CD14-positive monocyte (primary cell): ENCODE measurements at regions not wholly inside any gene's neighbourhood (a gene's known extent, or its start where the extent isn't known, plus 50 kb on each side); places are given as distances from the start of the nearest gene placed in this dataset.

Source experiments
- DNase-seq, 3 donors: peaks; one replicate each; pipeline ENCODE4 v3.0.0-alpha.2; 2011 to 2022
- H2AFZ ChIP-seq: 2 replicates; pipeline ENCODE4 v1.6.0; 2012; ENCODE audit warnings: mild to moderate bottlenecking, low read depth, low read length, inconsistent platforms; ENCODE audit not compliant: insufficient read depth, poor library complexity, severe bottlenecking
- H3K27ac ChIP-seq, 2 donors: 1 replicate in 1 of 2; 2 replicates in 1 of 2; pipeline ENCODE4 v1.5.1; 2012 to 2013; ENCODE audit warnings: low read length in 2 of 2, control low read depth in 1 of 2, inconsistent platforms in 1 of 2, low read depth in 1 of 2, mild to moderate bottlenecking in 1 of 2
- H3K27me3 ChIP-seq, 2 donors: one replicate each; pipeline versions ENCODE4 v1.6.0 to v1.6.1; 2011 to 2013; ENCODE audit warnings: low read length in 2 of 2; ENCODE audit not compliant: control insufficient read depth in 2 of 2, insufficient read depth in 2 of 2
- H3K36me3 ChIP-seq, 2 donors: replicated peaks in 1 of 2; 1 replicate in 1 of 2; 2 replicates in 1 of 2; pipeline versions ENCODE4 v1.5.1 to v1.6.1; 2012 to 2013; ENCODE audit warnings: low read length in 2 of 2, control low read depth in 1 of 2, inconsistent platforms in 1 of 2, mild to moderate bottlenecking in 1 of 2; ENCODE audit not compliant: insufficient read depth in 2 of 2, control insufficient read depth in 1 of 2
- H3K4me1 ChIP-seq, 2 donors: 1 replicate in 1 of 2; 2 replicates in 1 of 2; pipeline versions ENCODE4 v1.5.1 to v1.6.1; 2012 to 2013; ENCODE audit warnings: low read length in 2 of 2, control low read depth in 1 of 2, inconsistent platforms in 1 of 2, mild to moderate bottlenecking in 1 of 2, moderate library complexity in 1 of 2; ENCODE audit not compliant: insufficient read depth in 2 of 2, control insufficient read depth in 1 of 2
- H3K4me2 ChIP-seq: replicated peaks from 2 replicates; pipeline ENCODE3; 2012; ENCODE audit warnings: low read length, moderate library complexity, mild to moderate bottlenecking; ENCODE audit not compliant: poor library complexity, severe bottlenecking; ENCODE audit errors: extremely low read depth
- H3K4me3 ChIP-seq, 3 experiments: fragments of 200-600 bp in 1 of 3; sonication (generic) in 1 of 3; replicated peaks in 1 of 3; 1 replicate in 2 of 3; 2 replicates in 1 of 3; pipeline ENCODE4 v1.5.1; 2011 to 2013; ENCODE audit warnings: low read length in 3 of 3, mild to moderate bottlenecking in 3 of 3, control low read depth in 2 of 3, low read depth in 2 of 3, inconsistent platforms in 1 of 3, moderate library complexity in 1 of 3
- H3K79me2 ChIP-seq: 2 replicates; pipeline ENCODE4 v1.6.0; 2012; ENCODE audit warnings: mild to moderate bottlenecking, control low read depth, inconsistent platforms, low read length, moderate library complexity; ENCODE audit not compliant: insufficient read depth
- H3K9ac ChIP-seq: 2 replicates; pipeline ENCODE4 v1.6.0; 2017; ENCODE audit warnings: low read length, mild to moderate bottlenecking; ENCODE audit not compliant: insufficient read depth, poor library complexity, severe bottlenecking
- H3K9me3 ChIP-seq, 2 donors: replicated peaks in 1 of 2; 1 replicate in 1 of 2; 2 replicates in 1 of 2; pipeline versions ENCODE4 v1.5.1 to v1.6.1; 2012 to 2013; ENCODE audit warnings: low read length in 2 of 2, control low read depth in 1 of 2; ENCODE audit not compliant: control insufficient read depth in 1 of 2, insufficient read depth in 1 of 2
- H4K20me1 ChIP-seq: 2 replicates; pipeline ENCODE4 v1.6.0; 2012; ENCODE audit warnings: mild to moderate bottlenecking, low read length, control low read depth, moderate library complexity; ENCODE audit not compliant: insufficient read depth
- H3K27ac Mint-ChIP-seq, 7 donors: one replicate each; pipeline ENCODE4 v1.8.0; 2020; ENCODE audit warnings: mild to moderate bottlenecking in 7 of 7, mixed read lengths in 7 of 7, moderate library complexity in 6 of 7, inconsistent platforms in 2 of 7
- H3K27me3 Mint-ChIP-seq, 3 donors: one replicate each; pipeline ENCODE4 v1.8.0; 2021 to 2022; ENCODE audit warnings: low read depth in 3 of 3, mild to moderate bottlenecking in 3 of 3, mixed read lengths in 3 of 3, moderate library complexity in 3 of 3, inconsistent platforms in 1 of 3
- H3K36me3 Mint-ChIP-seq, 2 donors: one replicate each; pipeline ENCODE4 v1.8.0; 2020; ENCODE audit warnings: mixed read lengths in 2 of 2, inconsistent platforms in 1 of 2, mild to moderate bottlenecking in 1 of 2
- H3K4me1 Mint-ChIP-seq: one replicate; pipeline ENCODE4 v1.8.0; 2020; ENCODE audit warnings: mild to moderate bottlenecking, mixed read lengths
- H3K4me3 Mint-ChIP-seq, 2 donors: one replicate each; pipeline ENCODE4 v1.8.0; 2020; ENCODE audit warnings: mild to moderate bottlenecking in 2 of 2, mixed read lengths in 2 of 2, moderate library complexity in 1 of 2
- H3K9me3 Mint-ChIP-seq, 7 donors: one replicate each; pipeline ENCODE4 v1.8.0; 2020 to 2022; ENCODE audit warnings: mixed read lengths in 7 of 7, mild to moderate bottlenecking in 6 of 7, moderate library complexity in 6 of 7, inconsistent platforms in 2 of 7
- WGBS: methylation state at CpG from one replicate; pipeline ENCODE4 v1.1.5; 2013; ENCODE audit warnings: missing lambda C conversion rate; ENCODE audit not compliant: insufficient coverage; 5-methylcytosine and 5-hydroxymethylcytosine counted together
- intact Hi-C, 2 donors: fragments of 100-400 bp; cut with micrococcal nuclease; formaldehyde crosslinking; loops; one replicate each; pipeline versions ENCODE4 v1.15.0 to v1.15.1; 2023
- TF ChIP-seq, protein P1 (sequence below): fragments of 200-600 bp; IDR thresholded peaks from one replicate; pipeline ENCODE4 v1.8.0; 2022; ENCODE audit warnings: antibody characterized with exemption, mild to moderate bottlenecking

GRCh38 chr19:31834070-31834469 lies 484.8 kb upstream of the TSHZ3 start:
- no peak overlapping the region for H3K27ac Mint-ChIP-seq
- no peak for DNase-seq
- no peaks in the 10 kb centered on the region for H3K4me1 Mint-ChIP-seq
- Histone ChIP-seq H3K4me1 (no peaks in the 10 kb centered on the region), H3K4me3 (no peak overlapping the region), H3K79me2 (no peaks in the 10 kb centered on the region), H3K4me2 (no peak overlapping the region), H3K9ac (no peak overlapping the region), H3K36me3 (no peaks in the 10 kb centered on the region), H3K27me3 (no peaks in the 10 kb centered on the region), H3K9me3 (peaks cover 3 to 13% of the 10 kb centered on the region in 2 donors), H2AFZ (no peak overlapping the region), H3K27ac (no peak overlapping the region), H4K20me1 (no peaks in the 10 kb centered on the region)
- no peak overlapping the region for H3K4me3 Mint-ChIP-seq
- TF ChIP-seq, protein P1, sequence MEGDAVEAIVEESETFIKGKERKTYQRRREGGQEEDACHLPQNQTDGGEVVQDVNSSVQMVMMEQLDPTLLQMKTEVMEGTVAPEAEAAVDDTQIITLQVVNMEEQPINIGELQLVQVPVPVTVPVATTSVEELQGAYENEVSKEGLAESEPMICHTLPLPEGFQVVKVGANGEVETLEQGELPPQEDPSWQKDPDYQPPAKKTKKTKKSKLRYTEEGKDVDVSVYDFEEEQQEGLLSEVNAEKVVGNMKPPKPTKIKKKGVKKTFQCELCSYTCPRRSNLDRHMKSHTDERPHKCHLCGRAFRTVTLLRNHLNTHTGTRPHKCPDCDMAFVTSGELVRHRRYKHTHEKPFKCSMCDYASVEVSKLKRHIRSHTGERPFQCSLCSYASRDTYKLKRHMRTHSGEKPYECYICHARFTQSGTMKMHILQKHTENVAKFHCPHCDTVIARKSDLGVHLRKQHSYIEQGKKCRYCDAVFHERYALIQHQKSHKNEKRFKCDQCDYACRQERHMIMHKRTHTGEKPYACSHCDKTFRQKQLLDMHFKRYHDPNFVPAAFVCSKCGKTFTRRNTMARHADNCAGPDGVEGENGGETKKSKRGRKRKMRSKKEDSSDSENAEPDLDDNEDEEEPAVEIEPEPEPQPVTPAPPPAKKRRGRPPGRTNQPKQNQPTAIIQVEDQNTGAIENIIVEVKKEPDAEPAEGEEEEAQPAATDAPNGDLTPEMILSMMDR = no peak
- no peaks in the 10 kb centered on the region for H3K36me3 Mint-ChIP-seq
- intact Hi-C loops = no loop called here
- H3K27me3 Mint-ChIP-seq = peaks cover 0 to 3% (median 2%) of the 10 kb centered on the region in 3 donors
- H3K9me3 Mint-ChIP-seq = peaks cover 2 to 11% (median 5%) of the 10 kb centered on the region in 7 donors

- no peaks in the 10 kb centered on the region for H3K27me3 ChIP-seq
- Mint-ChIP-seq H3K27ac (no peak overlapping the region), H3K27me3 (peaks cover 0 to 3% (median 2%) of the 10 kb centered on the region in 3 donors), H3K9me3 (peaks cover 4 to 20% (median 13%) of the 10 kb centered on the region in 7 donors), H3K4me3 (no peak overlapping the region), H3K36me3 (no peaks in the 10 kb centered on the region), H3K4me1 (no peaks in the 10 kb centered on the region)
- no peak overlapping the region for H3K27ac ChIP-seq
- H2AFZ ChIP-seq = no peak overlapping the region
- intact Hi-C loops = no loop called here
- no peak for DNase-seq
- TF ChIP-seq, protein P1 = no peak
- H3K36me3 ChIP-seq = no peaks in the 10 kb centered on the region
- 84% methylated on average over 7 of the region's 11 CpGs for WGBS
- H3K4me1 ChIP-seq = no peaks in the 10 kb centered on the region
- no peak overlapping the region for H3K4me3 ChIP-seq
- H3K9me3 ChIP-seq = peaks cover 11 to 13% of the 10 kb centered on the region in 2 donors
- no peaks in the 10 kb centered on the region for H4K20me1 ChIP-seq
- no peaks in the 10 kb centered on the region for H3K79me2 ChIP-seq
- no peak overlapping the region for H3K4me2 ChIP-seq
- no peak overlapping the region for H3K9ac ChIP-seq
These were observed 489.1 kb upstream of the TSHZ3 start for GRCh38 chr19:31838163-31838815.
